H1 (cell line): ENCODE measurements at regions not wholly inside any gene's neighbourhood (a gene's known extent, or its start where the extent isn't known, plus 50 kb on each side); places are given as distances from the start of the nearest gene placed in this dataset.

Experiments
- CTCF ChIA-PET: fragments of 300-600 bp; sonication (Branson Sonifier 250); formaldehyde crosslinking; loops from one replicate; lab custom pipeline; 2021; ENCODE audit not compliant: partially characterized antibody; lab: Charles Lee
- POLR2A ChIA-PET: fragments of 300-600 bp; sonication (Branson Sonifier 250); formaldehyde crosslinking; loops from one replicate; lab custom pipeline; 2021; ENCODE audit warnings: inconsistent platforms; ENCODE audit not compliant: partially characterized antibody; lab: Charles Lee
- DNase-seq, 2 experiments: peaks; one replicate each; pipeline versions ENCODE4 v3.0.0 to v3.0.0-alpha.2; 2010 to 2022; ENCODE audit warnings: low spot score in 2 of 2, low read depth in 1 of 2, mixed read lengths in 1 of 2
- FAIRE-seq: peaks from 2 replicates; lab custom pipeline; 2011; peaks lifted over from hg19 to GRCh38; lab: Jason Lieb, UNC
- H2AFZ ChIP-seq: 2 replicates; pipeline ENCODE4 v1.8.1; 2012; ENCODE audit warnings: low read length, inconsistent platforms
- H2AK5ac ChIP-seq: 2 replicates; pipeline ENCODE4 v1.6.1; 2013; ENCODE audit warnings: low read depth, low read length
- H2BK120ac ChIP-seq: replicated peaks from 2 replicates; pipeline ENCODE3; 2013; ENCODE audit warnings: low read depth, low read length, inconsistent platforms
- H2BK12ac ChIP-seq: 2 replicates; pipeline ENCODE4 v1.6.1; 2013; ENCODE audit warnings: low read depth, low read length
- H2BK15ac ChIP-seq: 2 replicates; pipeline ENCODE4 v1.6.1; 2013; ENCODE audit warnings: low read length
- H2BK20ac ChIP-seq: 2 replicates; pipeline ENCODE4 v1.6.1; 2013; ENCODE audit warnings: low read length
- H2BK5ac ChIP-seq: 2 replicates; pipeline ENCODE4 v1.6.1; 2013; ENCODE audit warnings: low read depth, low read length
- H3K14ac ChIP-seq: 2 replicates; pipeline ENCODE4 v1.6.1; 2013; ENCODE audit warnings: inconsistent platforms; ENCODE audit not compliant: insufficient read length
- H3K18ac ChIP-seq: 2 replicates; pipeline ENCODE4 v1.6.1; 2013; ENCODE audit warnings: low read length; ENCODE audit errors: extremely low read depth
- H3K23ac ChIP-seq: 2 replicates; pipeline ENCODE4 v1.6.1; 2013; ENCODE audit warnings: inconsistent platforms; ENCODE audit not compliant: insufficient read length
- H3K23me2 ChIP-seq: 2 replicates; pipeline ENCODE4 v1.6.1; 2013; ENCODE audit warnings: low read depth, low read length
- H3K27ac ChIP-seq: 2 replicates; pipeline ENCODE4 v1.6.1; 2011; ENCODE audit warnings: low read depth, low read length, inconsistent platforms
- H3K27me3 ChIP-seq, 4 experiments: replicated peaks in 1 of 4; 1 replicate in 1 of 4; 2 replicates in 3 of 4; pipeline versions ENCODE4 v1.6.1 to v1.8.1; 2011 to 2013; ENCODE audit warnings: low read length in 3 of 4, mild to moderate bottlenecking in 3 of 4, inconsistent platforms in 2 of 4, mixed read lengths in 2 of 4, moderate library complexity in 1 of 4; ENCODE audit not compliant: control insufficient read depth in 3 of 4, insufficient read depth in 3 of 4; ENCODE audit errors: extremely low read depth in 1 of 4
- H3K36me3 ChIP-seq, 4 experiments: 2 replicates each; pipeline versions ENCODE4 v1.6.1 to v1.8.1; 2011 to 2013; ENCODE audit warnings: mild to moderate bottlenecking in 4 of 4, low read length in 3 of 4, moderate library complexity in 2 of 4, control low read depth in 1 of 4, inconsistent platforms in 1 of 4; ENCODE audit not compliant: insufficient read depth in 4 of 4, control insufficient read depth in 2 of 4
- H3K4ac ChIP-seq: replicated peaks from 2 replicates; pipeline ENCODE3; 2013; ENCODE audit warnings: low read length, low read depth, mixed read lengths, inconsistent platforms; ENCODE audit not compliant: insufficient read length
- H3K4me1 ChIP-seq, 4 experiments: replicated peaks in 1 of 4; 1 replicate in 1 of 4; 2 replicates in 3 of 4; pipeline versions ENCODE4 v1.6.1 to v1.8.1; 2011 to 2013; ENCODE audit warnings: low read length in 3 of 4, inconsistent platforms in 2 of 4, mixed read lengths in 1 of 4; ENCODE audit not compliant: insufficient read depth in 4 of 4, control insufficient read depth in 3 of 4
- H3K4me2 ChIP-seq, 2 experiments: 2 replicates each; pipeline versions ENCODE4 v1.6.1 to v1.8.1; 2011 to 2013; ENCODE audit warnings: low read depth in 2 of 2, low read length in 2 of 2, control low read depth in 1 of 2, inconsistent platforms in 1 of 2, mild to moderate bottlenecking in 1 of 2; ENCODE audit not compliant: insufficient read depth in 1 of 2
- H3K4me3 ChIP-seq, 4 experiments: fragments of 200-600, 300-600 bp in 1 of 4; sonication (generic), shearing (Covaris generic), sonication (Bioruptor Twin) in 1 of 4; 2 replicates each; pipeline versions ENCODE4 v1.5.1 to v1.8.1; 2011 to 2016; ENCODE audit warnings: low read length in 4 of 4, low read depth in 3 of 4, control low read depth in 2 of 4, inconsistent platforms in 2 of 4, mild to moderate bottlenecking in 2 of 4, mixed read lengths in 1 of 4, moderate library complexity in 1 of 4; ENCODE audit not compliant: insufficient read depth in 2 of 4; ENCODE audit errors: extremely low read depth in 1 of 4
- H3K56ac ChIP-seq: replicated peaks from 2 replicates; pipeline ENCODE3; 2013; ENCODE audit warnings: low read depth, mild to moderate bottlenecking, mixed read lengths, low read length, inconsistent platforms; ENCODE audit not compliant: insufficient read length
- H3K79me1 ChIP-seq: 2 replicates; pipeline ENCODE4 v1.6.1; 2013; ENCODE audit warnings: low read depth, low read length, control low read depth
- H3K79me2 ChIP-seq, 2 experiments: 2 replicates each; pipeline versions ENCODE4 v1.6.1 to v1.8.1; 2012 to 2013; ENCODE audit warnings: low read length in 2 of 2, mild to moderate bottlenecking in 2 of 2, inconsistent platforms in 1 of 2; ENCODE audit not compliant: insufficient read depth in 2 of 2, control insufficient read depth in 1 of 2
- H3K9ac ChIP-seq, 4 experiments: replicated peaks in 1 of 4; 1 replicate in 1 of 4; 2 replicates in 3 of 4; pipeline versions ENCODE4 v1.6.1 to v1.8.1; 2011 to 2013; ENCODE audit warnings: low read depth in 3 of 4, low read length in 3 of 4, control low read depth in 2 of 4, mild to moderate bottlenecking in 2 of 4, moderate library complexity in 2 of 4, inconsistent platforms in 1 of 4; ENCODE audit errors: extremely low read depth in 1 of 4
- H3K9me3 ChIP-seq, 2 experiments: 2 replicates each; pipeline versions ENCODE4 v1.6.1 to v1.8.1; 2012 to 2013; ENCODE audit warnings: mild to moderate bottlenecking in 2 of 2, moderate library complexity in 2 of 2, control low read depth in 1 of 2, inconsistent platforms in 1 of 2, low read depth in 1 of 2, low read length in 1 of 2, mixed read lengths in 1 of 2; ENCODE audit not compliant: insufficient read depth in 2 of 2
- H4K20me1 ChIP-seq, 2 experiments: replicated peaks in 1 of 2; 2 replicates each; pipeline versions ENCODE3 to v1.8.1; 2011 to 2013; ENCODE audit warnings: inconsistent platforms in 2 of 2, low read length in 2 of 2, mild to moderate bottlenecking in 1 of 2; ENCODE audit not compliant: insufficient read depth in 2 of 2, control insufficient read depth in 1 of 2
- H4K5ac ChIP-seq: 2 replicates; pipeline ENCODE4 v1.6.1; 2013; ENCODE audit warnings: low read length, low read depth, mixed read lengths, inconsistent platforms; ENCODE audit not compliant: insufficient read length
- H4K8ac ChIP-seq: 2 replicates; pipeline ENCODE4 v1.8.0; 2013; ENCODE audit warnings: mild to moderate bottlenecking, moderate library complexity, low read length, inconsistent platforms; ENCODE audit not compliant: insufficient read depth; ENCODE audit errors: extremely low read depth
- H4K91ac ChIP-seq: replicated peaks from 2 replicates; pipeline ENCODE3; 2013; ENCODE audit warnings: low read length, mixed read lengths, inconsistent platforms; ENCODE audit not compliant: insufficient read length
- BRCA1 ChIP-seq: IDR thresholded peaks from 2 replicates; pipeline ENCODE4 v1.6.1; 2012; ENCODE audit warnings: low read depth, low read length, improper control_type of control experiment
- CREB1 ChIP-seq: IDR thresholded peaks from 2 replicates; pipeline ENCODE4 v1.6.1; 2012; ENCODE audit warnings: inconsistent platforms
- CTBP2 ChIP-seq: IDR thresholded peaks from 2 replicates; pipeline ENCODE4 v1.7.0; 2011; ENCODE audit warnings: borderline replicate concordance, mild to moderate bottlenecking, moderate library complexity, mixed read lengths, low read length; ENCODE audit not compliant: insufficient read depth, insufficient read length
- FOSL1 ChIP-seq: IDR thresholded peaks from 2 replicates; pipeline ENCODE4 v1.6.1; 2011; ENCODE audit warnings: mild to moderate bottlenecking, low read depth, low read length, moderate library complexity; ENCODE audit not compliant: insufficient read depth
- GTF2F1 ChIP-seq: IDR thresholded peaks from 2 replicates; pipeline ENCODE4 v1.6.1; 2012; ENCODE audit warnings: low read depth, low read length, improper control_type of control experiment, borderline replicate concordance
- JUN ChIP-seq: IDR thresholded peaks from 2 replicates; pipeline ENCODE4 v1.6.1; 2011; ENCODE audit warnings: low read depth, mild to moderate bottlenecking, improper control_type of control experiment, low read length
- JUND ChIP-seq: IDR thresholded peaks from 2 replicates; pipeline ENCODE4 v1.6.1; 2011; ENCODE audit warnings: mild to moderate bottlenecking, improper control_type of control experiment, low read length
- POLR2AphosphoS5 ChIP-seq: IDR thresholded peaks from 2 replicates; pipeline ENCODE4 v1.6.1; 2011; ENCODE audit warnings: low read depth, low read length
- SIRT6 ChIP-seq: IDR thresholded peaks from one replicate; pipeline ENCODE4 v1.7.1; 2012; ENCODE audit warnings: low read length, inconsistent platforms
- SRF ChIP-seq: IDR thresholded peaks from 2 replicates; pipeline ENCODE4 v1.6.1; 2011; ENCODE audit warnings: mild to moderate bottlenecking, low read depth, low read length, moderate library complexity
- TAF7 ChIP-seq: optimal IDR thresholded peaks from 2 replicates; pipeline ENCODE3; 2011; ENCODE audit warnings: low read depth, mild to moderate bottlenecking, inconsistent platforms, low read length, moderate library complexity, borderline replicate concordance
- WGBS, 2 experiments: shearing (Covaris generic) in 1 of 2; methylation state at CpG; one replicate each; pipeline versions ENCODE4 v1.1.6 to v1.1.7; 2013 to 2015; ENCODE audit warnings: low lambda C conversion rate in 2 of 2, mixed read lengths in 2 of 2, inconsistent platforms in 1 of 2, low coverage in 1 of 2, missing lambda C conversion rate in 1 of 2; ENCODE audit not compliant: insufficient replicate concordance in 2 of 2, insufficient coverage in 1 of 2, insufficient read length in 1 of 2; ENCODE audit errors: extremely low coverage in 1 of 2, missing lambda C conversion rate in 1 of 2; 5-methylcytosine and 5-hydroxymethylcytosine counted together

- H2BK12ac ChIP-seq: no peak overlapping the region
- H3K4ac ChIP-seq: no peak overlapping the region
- no peaks in the 10 kb centered on the region for H3K36me3 ChIP-seq
- H3K23ac ChIP-seq: no peak overlapping the region
- no peak overlapping the region for H2BK120ac ChIP-seq
- no peak overlapping the region for H3K9ac ChIP-seq
- H3K27ac ChIP-seq: no peak overlapping the region
- H4K8ac ChIP-seq: no peak overlapping the region
- H2AFZ ChIP-seq: peak overlapping the region; percentile 24; the same call in 1 of the 2 replicates
- WGBS, 2 experiments: 65% methylated on average over 2 of the region's 2 CpGs; no CpG with 5 or more reads in 1 of the 2 experiments
- H3K4me2 ChIP-seq: no peak overlapping the region; a peak in 1 of 4 replicates
- H4K91ac ChIP-seq: no peak overlapping the region
- H3K4me3 ChIP-seq: no peak overlapping the region
- ChIA-PET POLR2A (no interaction called here), CTCF (interaction anchor here (0.7 kb wide), 1 partner anchor 673 kb away, joined by 3 read pairs; no protein-coding TSS in a partner anchor)
- no peak overlapping the region for H2BK5ac ChIP-seq
- H2AK5ac ChIP-seq: no peak overlapping the region
- FAIRE-seq (no peak), DNase-seq (no peak)
- H3K18ac ChIP-seq: no peak overlapping the region
- H3K14ac ChIP-seq: no peak overlapping the region
- no peak overlapping the region for H2BK15ac ChIP-seq
- no peak overlapping the region for H3K56ac ChIP-seq
- peaks cover 0 to 7% (median 0%) of the 10 kb centered on the region in 4 experiments; a peak in 1 of 7 replicates for H3K4me1 ChIP-seq
- TF ChIP-seq CTBP2 (no peak), JUN (no peak), CREB1 (no peak), BRCA1 (no peak), GTF2F1 (no peak), JUND (no peak), SIRT6 (no peak), POLR2AphosphoS5 (no peak), FOSL1 (no peak), SRF (no peak), TAF7 (no peak)
- no peaks in the 10 kb centered on the region for H3K79me2 ChIP-seq
- no peak overlapping the region for H2BK20ac ChIP-seq
- H3K9me3 ChIP-seq: peaks cover 0 to 3% of the 10 kb centered on the region in 2 experiments; a peak in 1 of 4 replicates
- no peaks in the 10 kb centered on the region for H4K20me1 ChIP-seq
- H4K5ac ChIP-seq: no peak overlapping the region
- H3K27me3 ChIP-seq: no peaks in the 10 kb centered on the region
- H3K79me1 ChIP-seq: no peaks in the 10 kb centered on the region
- H3K23me2 ChIP-seq: no peaks in the 10 kb centered on the region
Observed at GRCh38 chr3:31345581-31345980, 187.1 kb upstream of the STT3B start.
